OCI-LY3 (cell line): ENCODE measurements at regions not wholly inside any gene's neighbourhood (a gene's known extent, or its start where the extent isn't known, plus 50 kb on each side); places are given as distances from the start of the nearest gene placed in this dataset.

Experiments
- H2AFZ ChIP-seq: fragments of 200-600, 300-600 bp; shearing (Covaris generic); 2 replicates; pipeline ENCODE4 v1.6.0; 2014; ENCODE audit warnings: antibody characterized with exemption, low read depth, low read length
- H3K27ac ChIP-seq: fragments of 200-600, 300-600 bp; sonication (generic); 2 replicates; pipeline ENCODE4 v1.5.1; 2014; ENCODE audit warnings: mild to moderate bottlenecking, low read length, moderate library complexity, mixed read lengths
- H3K27me3 ChIP-seq: fragments of 200-600, 300-600 bp; sonication (generic); 2 replicates; pipeline ENCODE4 v1.6.1; 2014; ENCODE audit warnings: low read depth, low read length, mixed read lengths
- H3K36me3 ChIP-seq: fragments of 200-600, 300-600 bp; sonication (generic); replicated peaks from 2 replicates; pipeline ENCODE3; 2014; ENCODE audit warnings: low read depth, low read length, mixed read lengths
- H3K4me1 ChIP-seq: fragments of 300-600, 200-600 bp; sonication (generic); 2 replicates; pipeline ENCODE4 v1.6.1; 2014; ENCODE audit warnings: low read length, mixed read lengths
- H3K4me2 ChIP-seq: fragments of 200-600, 300-600 bp; sonication (generic); 2 replicates; pipeline ENCODE4 v1.6.1; 2014; ENCODE audit warnings: low read length, mixed read lengths
- H3K4me3 ChIP-seq: fragments of 300-600, 200-600 bp; sonication (generic); 2 replicates; pipeline ENCODE4 v1.5.1; 2014; ENCODE audit warnings: antibody characterized with exemption, mild to moderate bottlenecking, low read length, moderate library complexity
- H3K79me2 ChIP-seq: fragments of 300-600, 200-600 bp; shearing (Covaris generic); 2 replicates; pipeline ENCODE4 v1.6.1; 2014; ENCODE audit warnings: mild to moderate bottlenecking, low read length, mixed read lengths
- H3K9ac ChIP-seq: fragments of 300-600, 200-600 bp; shearing (Covaris generic); 2 replicates; pipeline ENCODE4 v1.6.0; 2014; ENCODE audit warnings: mild to moderate bottlenecking, low read length, moderate library complexity
- H3K9me3 ChIP-seq: fragments of 200-600, 300-600 bp; shearing (Covaris generic); 2 replicates; pipeline ENCODE4 v1.6.1; 2014; ENCODE audit warnings: low read length, mixed read lengths; ENCODE audit not compliant: insufficient read depth
- H4K20me1 ChIP-seq: fragments of 200-600, 300-600 bp; sonication (generic); 2 replicates; pipeline ENCODE4 v1.6.1; 2016; ENCODE audit warnings: low read length, mixed read lengths; ENCODE audit not compliant: insufficient read depth
- CTCF ChIP-seq: fragments of 200-600, 300-600 bp; sonication (generic); IDR thresholded peaks from 2 replicates; pipeline ENCODE4 v1.5.1; 2014; ENCODE audit warnings: antibody characterized with exemption, low read length, low read depth
- EZH2phosphoT487 ChIP-seq: fragments of 200-600 bp; shearing (Covaris generic); IDR thresholded peaks from 2 replicates; pipeline ENCODE4 v1.6.1; 2018; ENCODE audit warnings: antibody characterized with exemption, mixed run types, low read depth

DNA sequence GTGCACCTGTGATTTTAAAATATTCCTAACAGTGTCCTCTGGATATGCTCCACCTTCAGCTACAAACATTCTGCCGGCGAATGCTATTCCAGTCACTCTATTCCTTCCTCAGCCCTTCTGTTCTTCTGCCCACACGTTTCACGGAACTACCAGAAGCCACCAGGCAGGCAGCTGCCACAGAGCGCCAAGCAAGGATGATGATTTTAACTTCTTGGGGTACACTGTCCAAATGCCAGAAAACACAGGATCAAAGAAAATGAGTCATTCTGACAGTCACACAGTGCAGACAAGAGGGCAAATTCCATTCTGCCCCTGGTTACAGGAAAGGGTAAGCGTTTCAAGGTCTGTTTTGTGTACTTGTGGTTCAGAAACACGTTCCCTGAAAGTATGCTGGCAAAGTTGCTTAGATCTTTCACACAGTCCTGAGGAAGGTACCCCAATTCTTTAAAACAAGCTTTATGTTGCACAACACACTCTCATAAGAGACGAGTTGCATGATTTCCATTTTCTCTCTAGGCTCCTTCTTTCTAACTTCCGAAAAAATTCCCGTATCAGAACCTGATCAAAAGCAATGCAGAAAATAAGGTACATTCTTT lies 508.3 kb upstream of the PKN2 start:
- Histone ChIP-seq H4K20me1 (no peaks in the 10 kb centered on the region), H3K4me1 (peaks cover 3% of the 10 kb centered on the region; the same call in 1 of the 2 replicates), H2AFZ (no peak overlapping the region), H3K4me3 (no peak overlapping the region), H3K9ac (no peak overlapping the region), H3K36me3 (no peaks in the 10 kb centered on the region), H3K79me2 (no peaks in the 10 kb centered on the region), H3K9me3 (no peaks in the 10 kb centered on the region), H3K4me2 (no peak overlapping the region), H3K27ac (no peak overlapping the region), H3K27me3 (no peaks in the 10 kb centered on the region)
- TF ChIP-seq CTCF, result no peak

GRCh38 chr1:88179943-88180342 lies 504.1 kb upstream of the PKN2 start:
- no peak overlapping the region for H3K9ac ChIP-seq
- no peaks in the 10 kb centered on the region for H3K36me3 ChIP-seq
- no peak overlapping the region for H3K4me3 ChIP-seq
- no peak overlapping the region for H2AFZ ChIP-seq
- no peaks in the 10 kb centered on the region for H3K9me3 ChIP-seq
- H4K20me1 ChIP-seq, result no peaks in the 10 kb centered on the region
- 0 out of 2 replicates have a peak overlapping the region, but pooled peaks have one; percentile 3 for H3K4me2 ChIP-seq
- no peak overlapping the region for H3K27ac ChIP-seq
- H3K4me1 ChIP-seq, result peaks cover 5% of the 10 kb centered on the region; the same call in 1 of the 2 replicates
- H3K79me2 ChIP-seq, result no peaks in the 10 kb centered on the region
- TF ChIP-seq CTCF (no peak), EZH2phosphoT487 (no peak)
- H3K27me3 ChIP-seq, result no peaks in the 10 kb centered on the region

DNA sequence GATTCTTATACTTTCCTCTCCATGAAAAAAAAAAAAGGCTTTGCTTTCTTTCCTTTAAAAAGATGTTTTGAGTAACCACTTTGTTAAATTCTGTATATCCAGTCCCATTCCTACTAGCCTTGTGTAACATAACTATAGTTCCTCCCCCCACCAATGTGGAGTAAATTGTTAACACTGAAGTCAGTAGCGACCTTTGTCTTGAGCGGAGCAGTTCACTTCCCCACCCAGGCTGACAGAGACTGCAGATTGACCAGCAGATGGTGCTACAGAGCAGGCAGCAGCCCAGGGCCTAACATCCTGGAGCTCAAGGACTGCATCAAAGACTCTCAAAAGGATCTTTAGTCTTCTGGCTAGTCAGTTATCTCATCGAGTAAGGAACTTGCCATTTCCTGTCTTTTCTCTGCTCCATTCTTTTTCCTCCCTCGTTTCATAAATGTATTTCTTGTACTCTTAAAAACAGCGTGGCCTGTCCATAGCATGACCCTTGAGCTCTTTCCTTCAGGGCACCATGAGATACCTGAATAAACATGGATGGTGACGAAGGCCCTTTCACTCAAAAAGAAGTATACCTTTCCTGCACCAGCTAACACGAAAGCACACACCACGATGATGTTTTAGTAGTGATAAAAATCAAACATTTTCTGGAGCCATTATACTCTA lies 503.5 kb upstream of the PKN2 start:
- H3K9ac ChIP-seq, result no peak overlapping the region; the same call in 1 of the 2 replicates
- H3K27me3 ChIP-seq, result no peaks in the 10 kb centered on the region
- no peak overlapping the region for H3K27ac ChIP-seq
- H3K4me1 ChIP-seq, result peaks cover 5% of the 10 kb centered on the region; the same call in 1 of the 2 replicates
- no peaks in the 10 kb centered on the region for H3K36me3 ChIP-seq
- H3K4me2 ChIP-seq, result peak overlapping the region; percentile 34; the same call in 1 of the 2 replicates
- no peak for TF ChIP-seq EZH2phosphoT487
- TF ChIP-seq CTCF, result peak; percentile 86
- no peaks in the 10 kb centered on the region for H3K9me3 ChIP-seq
- H2AFZ ChIP-seq, result peak overlapping the region; percentile 63
- H3K4me3 ChIP-seq, result no peak overlapping the region
- no peaks in the 10 kb centered on the region for H4K20me1 ChIP-seq
- H3K79me2 ChIP-seq, result no peaks in the 10 kb centered on the region

- Histone ChIP-seq H3K9me3 (no peaks in the 10 kb centered on the region), H3K36me3 (no peaks in the 10 kb centered on the region), H4K20me1 (no peaks in the 10 kb centered on the region), H3K9ac (no peak overlapping the region), H3K27ac (no peak overlapping the region), H2AFZ (no peak overlapping the region), H3K4me3 (no peak overlapping the region), H3K4me2 (no peak overlapping the region), H3K79me2 (no peaks in the 10 kb centered on the region), H3K27me3 (no peaks in the 10 kb centered on the region), H3K4me1 (peaks cover 18% of the 10 kb centered on the region)
- TF ChIP-seq EZH2phosphoT487 (no peak), CTCF (no peak)
Measured at GRCh38 chr1:88186911-88187310, 497.2 kb upstream of the PKN2 start.
